BLaER1 treated with 17β-estradiol and CSF1 and Interleukin-3, amounts not matched to agents 10 nM and 100 nM (cell line): ENCODE measurements at regions not wholly inside any gene's neighbourhood (a gene's known extent, or its start where the extent isn't known, plus 50 kb on each side); places are given as distances from the start of the nearest gene placed in this dataset.
"Not testable (repeated sequence)": the region's sequence is repeated elsewhere in the genome, so short reads cannot be mapped to it uniquely, and the experiment has no call there.

ENCODE experiments used
- H3K27ac ChIP-seq, 11 experiments: shearing (Covaris generic); formaldehyde crosslinking; 2 replicates each; pipeline ENCODE4 v1.8.1; 2022
- H3K27me3 ChIP-seq, 11 experiments: shearing (Covaris generic); formaldehyde crosslinking; 2 replicates each; pipeline ENCODE4 v1.8.1; 2022
- H3K36me3 ChIP-seq, 11 experiments: shearing (Covaris generic); formaldehyde crosslinking; 2 replicates each; pipeline ENCODE4 v1.8.1; 2022
- H3K4me1 ChIP-seq, 10 experiments: shearing (Covaris generic); formaldehyde crosslinking; 2 replicates each; pipeline ENCODE4 v1.8.1; 2022
- H3K4me2 ChIP-seq, 11 experiments: shearing (Covaris generic); formaldehyde crosslinking; 2 replicates each; pipeline ENCODE4 v1.8.1; 2022
- H3K4me3 ChIP-seq, 10 experiments: shearing (Covaris generic); formaldehyde crosslinking; 2 replicates each; pipeline ENCODE4 v1.8.1; 2022
- H3K9ac ChIP-seq, 11 experiments: shearing (Covaris generic); formaldehyde crosslinking; 2 replicates each; pipeline ENCODE4 v1.8.1; 2022
- H3K9me3 ChIP-seq, 11 experiments: shearing (Covaris generic); formaldehyde crosslinking; replicated peaks in 1 of 11; 2 replicates each; pipeline ENCODE4 v1.8.1; 2022
- H4K20me1 ChIP-seq, 11 experiments: shearing (Covaris generic); formaldehyde crosslinking; 2 replicates each; pipeline ENCODE4 v1.8.1; 2022
- Cebpa-rat ChIP-seq, 11 experiments: shearing (Covaris generic); IDR thresholded peaks; 2 replicates each; pipeline ENCODE4 v1.8.1; 2022

GRCh38 chrX:93177930-93178329 lies 495.4 kb downstream of the NAP1L3 start:
- no peak for TF ChIP-seq Cebpa-rat (IDR thresholded peaks at IDR 0.05)

DNA sequence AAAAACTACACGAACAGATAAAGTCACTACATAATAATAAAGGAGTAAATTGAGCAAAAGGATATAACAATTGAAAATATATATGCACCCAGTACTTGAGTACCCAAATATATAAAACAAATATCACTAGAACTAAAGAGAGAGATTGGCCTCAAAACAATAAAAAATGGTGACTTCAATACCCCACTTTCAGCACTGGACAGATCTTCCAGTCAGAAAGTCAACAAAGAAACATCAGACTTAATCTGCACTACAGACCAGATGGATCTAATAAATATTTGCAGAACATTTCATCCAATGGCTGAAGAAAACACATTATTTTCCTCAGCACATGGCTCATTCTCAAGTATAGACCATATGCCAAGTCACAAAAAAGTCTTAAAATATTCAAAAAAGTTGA lies 503.6 kb downstream of the NAP1L3 start:
- Histone ChIP-seq H3K36me3 (no peaks in the 10 kb centered on the region), H3K4me2 (no peak overlapping the region), H3K27ac (no peak overlapping the region), H3K9me3 (peaks cover 31 to 55% (median 38%) of the 10 kb centered on the region in 11 experiments), H3K4me1 (no peaks in the 10 kb centered on the region), H3K9ac (no peak overlapping the region), H3K27me3 (peaks cover 0 to 22% (median 10%) of the 10 kb centered on the region in 11 experiments; a peak in 12 of 22 replicates), H3K4me3 (no peak overlapping the region), H4K20me1 (0 out of 22 replicates have a peak, but pooled peaks cover 0 to 4% (median 0%) of the 10 kb centered on the region in 11 experiments)
- no peak for TF ChIP-seq Cebpa-rat (IDR thresholded peaks at IDR 0.05)

More at GRCh38 chrX:93177930-93178329, 495.4 kb downstream of the NAP1L3 start:
- Histone ChIP-seq H3K4me3 (no peak overlapping the region), H3K9me3 (peaks cover 57 to 78% (median 62%) of the 10 kb centered on the region in 11 experiments), H3K36me3 (no peaks in the 10 kb centered on the region), H3K27me3 (peaks cover 0 to 48% (median 19%) of the 10 kb centered on the region in 11 experiments; a peak in 14 of 22 replicates), H3K27ac (no peak overlapping the region), H3K9ac (no peak overlapping the region), H3K4me2 (no peak overlapping the region), H4K20me1 (0 out of 22 replicates have a peak, but pooled peaks cover 0 to 4% (median 0%) of the 10 kb centered on the region in 11 experiments), H3K4me1 (no peaks in the 10 kb centered on the region)

GRCh38 chrX:93120805-93121204 lies 552.6 kb downstream of the NAP1L3 start:
- Histone ChIP-seq H3K9me3 (no peaks in the 10 kb centered on the region), H4K20me1 (no peaks in the 10 kb centered on the region), H3K4me3 (no peak overlapping the region), H3K9ac (no peak overlapping the region), H3K4me1 (no peaks in the 10 kb centered on the region), H3K4me2 (no peak overlapping the region; a peak in 1 of 22 replicates), H3K27me3 (peaks cover 19 to 68% (median 51%) of the 10 kb centered on the region in 11 experiments; a peak in 21 of 22 replicates), H3K27ac (no peak overlapping the region), H3K36me3 (no peaks in the 10 kb centered on the region)
- TF ChIP-seq Cebpa-rat (IDR thresholded peaks at IDR 0.05) = peak in 2 of 11 experiments; percentile 31 to 44; a peak in 1 of 22 replicates

GRCh38 chrX:93103353-93104067 lies 569.9 kb downstream of the NAP1L3 start:
- not testable (repeated sequence) for H3K36me3 ChIP-seq, H3K27ac ChIP-seq, H3K4me1 ChIP-seq, H3K4me3 ChIP-seq, H3K4me2 ChIP-seq, H4K20me1 ChIP-seq, H3K9me3 ChIP-seq, H3K9ac ChIP-seq
- H3K27me3 ChIP-seq = peaks cover 0 to 52% (median 25%) of the 10 kb centered on the region in 11 experiments; a peak in 17 of 22 replicates

GRCh38 chrX:93095535-93095934 lies 577.8 kb downstream of the NAP1L3 start:
- not testable (repeated sequence) for H3K9ac ChIP-seq, H4K20me1 ChIP-seq, H3K9me3 ChIP-seq, H3K4me3 ChIP-seq, H3K4me1 ChIP-seq, H3K36me3 ChIP-seq, H3K27ac ChIP-seq, H3K4me2 ChIP-seq
- H3K27me3 ChIP-seq = peaks cover 6 to 65% (median 42%) of the 10 kb centered on the region in 11 experiments; a peak in 20 of 22 replicates

- not testable (repeated sequence) for H3K27ac ChIP-seq
Observed at GRCh38 chrX:93078906-93079305, 594.5 kb downstream of the NAP1L3 start.

DNA sequence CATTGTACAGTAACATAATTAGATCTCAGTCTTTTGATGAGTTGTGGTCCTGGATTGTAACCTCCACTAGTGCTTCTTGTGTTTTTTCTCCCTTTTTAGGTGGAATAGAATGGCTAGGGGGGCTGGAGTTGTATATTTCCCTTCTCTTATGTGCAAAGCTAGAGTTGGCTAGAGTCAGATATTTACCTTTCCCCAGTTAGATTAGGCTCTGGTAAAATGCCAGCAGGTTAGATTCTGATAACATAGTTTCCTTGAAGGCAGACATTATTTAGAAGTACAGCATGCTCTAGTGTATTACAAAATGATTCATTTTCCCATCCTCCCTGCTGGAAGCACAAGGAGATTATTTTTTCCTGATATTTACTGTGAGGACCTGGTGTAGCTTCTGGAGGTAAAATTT lies 618.1 kb downstream of the NAP1L3 start:
- not testable (repeated sequence) for H3K4me1 ChIP-seq, H3K4me3 ChIP-seq, H3K4me2 ChIP-seq, H3K9me3 ChIP-seq, H3K36me3 ChIP-seq, H4K20me1 ChIP-seq, H3K9ac ChIP-seq, H3K27ac ChIP-seq
- H3K27me3 ChIP-seq = peaks cover 10 to 60% (median 36%) of the 10 kb centered on the region in 11 experiments; a peak in 19 of 22 replicates

More at GRCh38 chrX:93078906-93079305, 594.5 kb downstream of the NAP1L3 start:
- peak in 8 of 11 experiments; percentile 13 to 83 (median 55); a peak in 11 of 22 replicates for TF ChIP-seq Cebpa-rat (IDR thresholded peaks at IDR 0.05)
- not testable (repeated sequence) for H3K36me3 ChIP-seq, H3K4me1 ChIP-seq, H4K20me1 ChIP-seq, H3K4me3 ChIP-seq, H3K9ac ChIP-seq, H3K9me3 ChIP-seq, H3K4me2 ChIP-seq
- H3K27me3 ChIP-seq = peaks cover 0 to 70% (median 49%) of the 10 kb centered on the region in 11 experiments; a peak in 20 of 22 replicates

DNA sequence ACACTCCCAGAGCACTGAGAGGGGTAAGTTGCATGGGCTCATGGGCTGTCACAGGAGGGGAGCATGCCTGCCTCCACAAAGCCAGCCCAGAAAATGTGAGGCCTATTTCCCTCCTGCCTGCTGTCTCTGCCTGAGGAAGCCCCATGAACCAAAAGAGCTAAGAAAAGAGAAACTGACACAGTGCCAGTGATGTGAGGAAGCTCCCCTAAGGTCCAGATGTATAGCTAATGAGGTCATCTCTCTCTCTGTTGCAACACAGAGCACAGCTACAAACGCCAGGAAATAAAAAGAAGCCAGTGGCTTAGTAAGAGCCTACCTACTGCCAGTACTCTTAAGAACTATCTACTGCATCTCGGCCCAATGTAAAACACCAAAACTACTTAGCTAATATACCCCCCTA lies 653.5 kb downstream of the NAP1L3 start:
- not testable (repeated sequence) for H4K20me1 ChIP-seq, H3K4me3 ChIP-seq, H3K4me2 ChIP-seq, H3K36me3 ChIP-seq, H3K9me3 ChIP-seq, H3K9ac ChIP-seq, H3K4me1 ChIP-seq, H3K27ac ChIP-seq
- H3K27me3 ChIP-seq = peaks cover 4 to 33% (median 12%) of the 10 kb centered on the region in 11 experiments; a peak in 16 of 22 replicates

- H3K27me3 ChIP-seq = peaks cover 4 to 35% (median 23%) of the 10 kb centered on the region in 11 experiments; a peak in 19 of 22 replicates
- not testable (repeated sequence) for H3K4me2 ChIP-seq, H3K27ac ChIP-seq, H3K9ac ChIP-seq, H4K20me1 ChIP-seq, H3K4me1 ChIP-seq, H3K4me3 ChIP-seq, H3K36me3 ChIP-seq, H3K9me3 ChIP-seq
Observed at GRCh38 chrX:93014481-93015030, 658.8 kb downstream of the NAP1L3 start.
